ENCODE measurements at regions not wholly inside any gene's neighbourhood (a gene's known extent, or its start where the extent isn't known, plus 50 kb on each side); places are given as distances from the start of the nearest gene placed in this dataset.

GRCh38 chr2:223501641-223502040 lies 100.5 kb downstream of the SCG2 start:
- Mint-ChIP-seq H3K4me3 (no peak overlapping the region), H3K27me3 (ENCODE audit: low read depth) (no peaks in the 10 kb centered on the region), H3K27ac (no peak overlapping the region), H3K4me1 (no peaks in the 10 kb centered on the region), H3K36me3 (ENCODE audit: low read depth) (no peaks in the 10 kb centered on the region), H3K9me3 (no peaks in the 10 kb centered on the region)
- TF ChIP-seq CTCF (IDR thresholded peaks at IDR 0.05; ENCODE audit: unreplicated experiment in 3 of 3), result no peak

GRCh38 chr2:223503746-223504145 lies 98.4 kb downstream of the SCG2 start:
- Mint-ChIP-seq H3K4me3 (no peak overlapping the region), H3K9me3 (no peaks in the 10 kb centered on the region), H3K36me3 (ENCODE audit: low read depth) (no peaks in the 10 kb centered on the region), H3K27ac (no peak overlapping the region), H3K4me1 (no peaks in the 10 kb centered on the region), H3K27me3 (ENCODE audit: low read depth) (no peaks in the 10 kb centered on the region)
- no peak for TF ChIP-seq CTCF (IDR thresholded peaks at IDR 0.05; ENCODE audit: unreplicated experiment in 3 of 3)

- no peaks in the 10 kb centered on the region for H3K36me3 Mint-ChIP-seq (ENCODE audit: low read depth)
- no peak overlapping the region for H3K4me3 Mint-ChIP-seq
- H3K27ac Mint-ChIP-seq, result no peak overlapping the region
- no peaks in the 10 kb centered on the region for H3K27me3 Mint-ChIP-seq (ENCODE audit: low read depth)
- H3K9me3 Mint-ChIP-seq, result no peaks in the 10 kb centered on the region
- H3K4me1 Mint-ChIP-seq, result no peaks in the 10 kb centered on the region
- TF ChIP-seq CTCF (IDR thresholded peaks at IDR 0.05; ENCODE audit: unreplicated experiment in 3 of 3), result no peak
Observed at GRCh38 chr2:223508372-223508771, 93.8 kb downstream of the SCG2 start.

- Mint-ChIP-seq H3K27ac (no peak overlapping the region), H3K27me3 (ENCODE audit: low read depth) (peaks cover 5% of the 10 kb centered on the region), H3K4me1 (no peaks in the 10 kb centered on the region), H3K9me3 (no peaks in the 10 kb centered on the region), H3K36me3 (ENCODE audit: low read depth) (no peaks in the 10 kb centered on the region), H3K4me3 (no peak overlapping the region)
- no peak for TF ChIP-seq CTCF (IDR thresholded peaks at IDR 0.05; ENCODE audit: unreplicated experiment in 3 of 3)
Observed at GRCh38 chr2:223510713-223511112, 91.4 kb downstream of the SCG2 start.

- Mint-ChIP-seq H3K9me3 (no peaks in the 10 kb centered on the region), H3K27ac (no peak overlapping the region), H3K4me1 (no peaks in the 10 kb centered on the region), H3K36me3 (ENCODE audit: low read depth) (no peaks in the 10 kb centered on the region), H3K4me3 (no peak overlapping the region), H3K27me3 (ENCODE audit: low read depth) (peaks cover 5% of the 10 kb centered on the region)
- no peak for TF ChIP-seq CTCF (IDR thresholded peaks at IDR 0.05; ENCODE audit: unreplicated experiment in 3 of 3)
Observed at GRCh38 chr2:223511168-223511567, 91.0 kb downstream of the SCG2 start.

- Mint-ChIP-seq H3K36me3 (ENCODE audit: low read depth) (no peaks in the 10 kb centered on the region), H3K9me3 (no peaks in the 10 kb centered on the region), H3K4me3 (no peak overlapping the region), H3K27me3 (ENCODE audit: low read depth) (peaks cover 5% of the 10 kb centered on the region), H3K4me1 (no peaks in the 10 kb centered on the region), H3K27ac (no peak overlapping the region)
- no peak for TF ChIP-seq CTCF (IDR thresholded peaks at IDR 0.05; ENCODE audit: unreplicated experiment in 3 of 3)
Observed at GRCh38 chr2:223513771-223514455, 88.2 kb downstream of the SCG2 start.

Data from nephron (organoid).